ENCODE measurements at regions not wholly inside any gene's neighbourhood (a gene's known extent, or its start where the extent isn't known, plus 50 kb on each side); places are given as distances from the start of the nearest gene placed in this dataset.

DNA sequence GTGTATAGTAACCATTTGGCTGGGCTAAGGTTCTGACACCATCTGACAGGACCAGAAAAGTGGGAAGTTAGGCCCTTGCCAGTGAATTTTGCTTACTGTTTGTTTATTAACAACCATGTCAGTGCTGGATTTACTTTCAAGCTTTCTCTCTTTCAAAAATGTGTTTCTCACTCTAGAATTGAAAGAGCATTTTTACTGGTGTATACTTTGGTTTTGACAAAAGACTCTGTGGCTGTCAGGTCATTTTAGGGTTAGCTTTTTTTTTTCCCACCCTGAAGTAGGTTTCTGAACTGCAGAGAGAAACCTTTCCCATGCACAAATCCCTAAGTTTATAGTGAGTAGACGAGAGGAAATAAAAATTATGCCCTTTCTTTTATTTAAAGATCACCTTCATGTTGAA is 230.0 kb upstream of the TBC1D5 start:
- H3K27me3 ChIP-seq (ENCODE audit: insufficient read depth, low read length), result no peaks in the 10 kb centered on the region
- H4K20me1 ChIP-seq (ENCODE audit: insufficient read depth, low read length), result no peaks in the 10 kb centered on the region
- TF ChIP-seq, protein P1, sequence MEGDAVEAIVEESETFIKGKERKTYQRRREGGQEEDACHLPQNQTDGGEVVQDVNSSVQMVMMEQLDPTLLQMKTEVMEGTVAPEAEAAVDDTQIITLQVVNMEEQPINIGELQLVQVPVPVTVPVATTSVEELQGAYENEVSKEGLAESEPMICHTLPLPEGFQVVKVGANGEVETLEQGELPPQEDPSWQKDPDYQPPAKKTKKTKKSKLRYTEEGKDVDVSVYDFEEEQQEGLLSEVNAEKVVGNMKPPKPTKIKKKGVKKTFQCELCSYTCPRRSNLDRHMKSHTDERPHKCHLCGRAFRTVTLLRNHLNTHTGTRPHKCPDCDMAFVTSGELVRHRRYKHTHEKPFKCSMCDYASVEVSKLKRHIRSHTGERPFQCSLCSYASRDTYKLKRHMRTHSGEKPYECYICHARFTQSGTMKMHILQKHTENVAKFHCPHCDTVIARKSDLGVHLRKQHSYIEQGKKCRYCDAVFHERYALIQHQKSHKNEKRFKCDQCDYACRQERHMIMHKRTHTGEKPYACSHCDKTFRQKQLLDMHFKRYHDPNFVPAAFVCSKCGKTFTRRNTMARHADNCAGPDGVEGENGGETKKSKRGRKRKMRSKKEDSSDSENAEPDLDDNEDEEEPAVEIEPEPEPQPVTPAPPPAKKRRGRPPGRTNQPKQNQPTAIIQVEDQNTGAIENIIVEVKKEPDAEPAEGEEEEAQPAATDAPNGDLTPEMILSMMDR (IDR thresholded peaks at IDR 0.05; ENCODE audit: insufficient read depth, low read depth, low read length), result no peak
- TF ChIP-seq EZH2 (IDR thresholded peaks at IDR 0.05; ENCODE audit: insufficient read depth, low read length), result no peak
- FAIRE-seq (no peak), DNase-seq (ENCODE audit: low read depth) (no peak)
- H3K4me2 ChIP-seq (ENCODE audit: low read length), result no peak overlapping the region
- H3K4me3 ChIP-seq (ENCODE audit: insufficient read depth, low read depth, low read length), result no peak overlapping the region
- no peak overlapping the region for H3K27ac ChIP-seq (ENCODE audit: low read depth, low read length)
- H2AFZ ChIP-seq (ENCODE audit: low read depth, low read length), result no peak overlapping the region
- no peaks in the 10 kb centered on the region for H3K79me2 ChIP-seq (ENCODE audit: insufficient read depth, low read length)
- peaks cover 10% of the 10 kb centered on the region for H3K4me1 Mint-ChIP-seq (ENCODE audit: low read depth, unreplicated experiment)
- no peak overlapping the region for H3K27ac Mint-ChIP-seq (ENCODE audit: unreplicated experiment)
- H3K9me3 Mint-ChIP-seq (ENCODE audit: unreplicated experiment), result no peaks in the 10 kb centered on the region
- no peaks in the 10 kb centered on the region for H3K36me3 Mint-ChIP-seq (ENCODE audit: low read depth, unreplicated experiment)
- no peaks in the 10 kb centered on the region for H3K27me3 Mint-ChIP-seq (ENCODE audit: low read depth, unreplicated experiment)
- H3K36me3 ChIP-seq (ENCODE audit: insufficient read depth, low read length), result no peaks in the 10 kb centered on the region
- H3K4me3 Mint-ChIP-seq (ENCODE audit: unreplicated experiment), result no peak overlapping the region
- H3K4me1 ChIP-seq (ENCODE audit: insufficient read depth, low read length), result no peaks in the 10 kb centered on the region
- H3K9ac ChIP-seq (ENCODE audit: low read length), result no peak overlapping the region
- H3K9me3 ChIP-seq (ENCODE audit: insufficient read depth, low read depth, low read length), result no peaks in the 10 kb centered on the region

DNA sequence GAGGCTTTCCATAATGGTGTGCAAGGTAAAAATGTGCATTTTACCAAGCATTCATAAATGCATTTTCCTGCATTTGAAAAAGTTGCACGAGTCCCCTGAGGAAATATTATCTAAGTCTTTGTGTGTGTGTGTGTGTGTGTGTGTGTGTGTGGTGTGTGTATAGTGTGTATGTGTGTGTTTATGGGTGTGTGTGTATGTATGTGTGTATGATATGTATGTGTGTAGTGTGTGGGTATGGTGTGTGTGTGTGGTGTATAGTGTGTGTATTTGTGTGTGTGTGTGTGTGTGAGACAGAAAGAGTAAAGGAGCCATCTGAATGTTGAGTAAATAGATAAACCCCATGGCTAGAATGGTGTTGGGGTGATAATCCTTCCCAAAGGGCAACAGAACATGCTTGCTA is 229.6 kb upstream of the TBC1D5 start:
- H3K27ac Mint-ChIP-seq (ENCODE audit: unreplicated experiment), result no peak overlapping the region
- FAIRE-seq, result no peak

DNA sequence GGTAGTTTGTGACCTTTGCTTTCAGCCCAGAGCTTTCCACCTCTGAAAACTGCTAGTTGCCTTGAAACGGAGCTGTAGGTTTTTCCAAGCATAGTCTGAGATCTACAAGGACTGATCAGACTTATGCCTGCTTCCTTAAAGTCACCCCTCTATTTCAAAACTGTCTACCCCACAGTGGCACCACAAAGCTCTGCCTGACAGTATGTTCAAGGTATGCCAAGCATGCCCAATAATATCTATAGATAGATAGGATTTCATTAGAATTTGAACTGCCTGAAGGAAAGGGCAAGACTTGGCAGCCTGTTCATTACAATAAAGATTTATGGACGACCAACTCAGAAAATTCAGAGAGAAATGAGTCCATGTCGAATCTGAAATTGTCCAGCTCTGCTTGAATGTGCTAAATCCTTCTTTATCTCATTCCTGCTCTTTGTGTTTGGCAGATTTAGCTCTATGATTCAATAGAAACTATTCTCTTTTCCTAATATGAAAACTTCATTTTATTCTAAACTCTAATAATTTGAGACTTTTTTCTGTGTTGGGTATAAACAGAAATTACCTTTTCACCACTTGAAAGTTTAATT is 227.6 kb upstream of the TBC1D5 start:
- Mint-ChIP-seq H3K4me3 (ENCODE audit: unreplicated experiment) (no peak overlapping the region), H3K36me3 (ENCODE audit: low read depth, unreplicated experiment) (no peaks in the 10 kb centered on the region), H3K9me3 (ENCODE audit: unreplicated experiment) (no peaks in the 10 kb centered on the region), H3K27me3 (ENCODE audit: low read depth, unreplicated experiment) (no peaks in the 10 kb centered on the region), H3K4me1 (ENCODE audit: low read depth, unreplicated experiment) (peaks cover 10% of the 10 kb centered on the region), H3K27ac (ENCODE audit: unreplicated experiment) (no peak overlapping the region)
- H4K20me1 ChIP-seq (ENCODE audit: insufficient read depth, low read length), result no peaks in the 10 kb centered on the region
- no peak overlapping the region for H3K4me3 ChIP-seq (ENCODE audit: insufficient read depth, low read depth, low read length)
- DNase-seq (ENCODE audit: low read depth) (no peak), FAIRE-seq (no peak)
- H3K36me3 ChIP-seq (ENCODE audit: insufficient read depth, low read length), result no peaks in the 10 kb centered on the region
- no peak overlapping the region for H3K27ac ChIP-seq (ENCODE audit: low read depth, low read length)
- no peaks in the 10 kb centered on the region for H3K27me3 ChIP-seq (ENCODE audit: insufficient read depth, low read length)
- no peaks in the 10 kb centered on the region for H3K9me3 ChIP-seq (ENCODE audit: insufficient read depth, low read depth, low read length)
- no peak overlapping the region for H3K4me2 ChIP-seq (ENCODE audit: low read length)
- TF ChIP-seq EZH2 (IDR thresholded peaks at IDR 0.05; ENCODE audit: insufficient read depth, low read length), result no peak
- TF ChIP-seq, protein P1 (IDR thresholded peaks at IDR 0.05; ENCODE audit: insufficient read depth, low read depth, low read length), result no peak
- H3K79me2 ChIP-seq (ENCODE audit: insufficient read depth, low read length), result no peaks in the 10 kb centered on the region
- H3K9ac ChIP-seq (ENCODE audit: low read length), result no peak overlapping the region
- no peak overlapping the region for H2AFZ ChIP-seq (ENCODE audit: low read depth, low read length)
- H3K4me1 ChIP-seq (ENCODE audit: insufficient read depth, low read length), result no peaks in the 10 kb centered on the region

More for the DNA sequence above, 229.6 kb upstream of the TBC1D5 start:
- no peaks in the 10 kb centered on the region for H3K9me3 ChIP-seq (ENCODE audit: insufficient read depth, low read depth, low read length)
- Mint-ChIP-seq H3K4me1 (ENCODE audit: low read depth, unreplicated experiment) (peaks cover 10% of the 10 kb centered on the region), H3K9me3 (ENCODE audit: unreplicated experiment) (no peaks in the 10 kb centered on the region), H3K36me3 (ENCODE audit: low read depth, unreplicated experiment) (no peaks in the 10 kb centered on the region), H3K4me3 (ENCODE audit: unreplicated experiment) (no peak overlapping the region), H3K27me3 (ENCODE audit: low read depth, unreplicated experiment) (no peaks in the 10 kb centered on the region)
- H3K9ac ChIP-seq (ENCODE audit: low read length), result no peak overlapping the region
- H3K36me3 ChIP-seq (ENCODE audit: insufficient read depth, low read length), result no peaks in the 10 kb centered on the region
- H3K4me1 ChIP-seq (ENCODE audit: insufficient read depth, low read length), result no peaks in the 10 kb centered on the region
- no peak overlapping the region for H3K4me2 ChIP-seq (ENCODE audit: low read length)
- TF ChIP-seq EZH2 (IDR thresholded peaks at IDR 0.05; ENCODE audit: insufficient read depth, low read length), result no peak
- TF ChIP-seq, protein P1 (IDR thresholded peaks at IDR 0.05; ENCODE audit: insufficient read depth, low read depth, low read length), result no peak
- no peak overlapping the region for H3K27ac ChIP-seq (ENCODE audit: low read depth, low read length)
- H3K79me2 ChIP-seq (ENCODE audit: insufficient read depth, low read length), result no peaks in the 10 kb centered on the region
- no peak for DNase-seq (ENCODE audit: low read depth)
- no peak overlapping the region for H3K4me3 ChIP-seq (ENCODE audit: insufficient read depth, low read depth, low read length)
- no peaks in the 10 kb centered on the region for H4K20me1 ChIP-seq (ENCODE audit: insufficient read depth, low read length)
- H3K27me3 ChIP-seq (ENCODE audit: insufficient read depth, low read length), result no peaks in the 10 kb centered on the region
- H2AFZ ChIP-seq (ENCODE audit: low read depth, low read length), result no peak overlapping the region

Measured in astrocyte (in vitro differentiated cells and primary cell).